GM12878 (cell line): ENCODE measurements at regions not wholly inside any gene's neighbourhood (a gene's known extent, or its start where the extent isn't known, plus 50 kb on each side); places are given as distances from the start of the nearest gene placed in this dataset.

Source experiments
- NFYA ChIP-seq: IDR thresholded peaks from 2 replicates; pipeline ENCODE4 v1.6.1; 2011; ENCODE audit warnings: low read depth, mild to moderate bottlenecking, low read length, improper control_type of control experiment, borderline replicate concordance
- PRDM15 ChIP-seq: fragments of 450-650 bp; formaldehyde crosslinking; IDR thresholded peaks from 2 replicates; pipeline ENCODE4 v1.4.0; 2020; ENCODE audit warnings: mild to moderate bottlenecking, moderate library complexity
- USF2 ChIP-seq: IDR thresholded peaks from 2 replicates; pipeline ENCODE4 v1.6.1; 2011; ENCODE audit warnings: low read depth, low read length, improper control_type of control experiment, borderline replicate concordance
- WRNIP1 ChIP-seq: IDR thresholded peaks from 2 replicates; pipeline ENCODE4 v1.6.1; 2011; ENCODE audit warnings: low read depth, low read length, improper control_type of control experiment, borderline replicate concordance
- ZBTB11 ChIP-seq: fragments of 450-650 bp; formaldehyde crosslinking; IDR thresholded peaks from 2 replicates; pipeline ENCODE4 v1.5.0; 2022; ENCODE audit warnings: mild to moderate bottlenecking, missing genetic modification characterization
- TF ChIP-seq, protein P1 (sequence below): fragments of 450-650 bp; IDR thresholded peaks from 2 replicates; pipeline ENCODE4 v1.6.1; 2018; ENCODE audit warnings: borderline replicate concordance, mild to moderate bottlenecking; ENCODE audit not compliant: partially characterized antibody
- TF ChIP-seq, protein P2 (sequence below): fragments of 450-650 bp; IDR thresholded peaks from 2 replicates; pipeline ENCODE4 v1.6.1; 2017; ENCODE audit warnings: antibody characterized with exemption, mild to moderate bottlenecking, moderate library complexity
- TF ChIP-seq, protein P3 (sequence below): fragments of 450-650 bp; IDR thresholded peaks from 2 replicates; pipeline ENCODE4 v1.6.1; 2016; ENCODE audit warnings: mild to moderate bottlenecking

DNA sequence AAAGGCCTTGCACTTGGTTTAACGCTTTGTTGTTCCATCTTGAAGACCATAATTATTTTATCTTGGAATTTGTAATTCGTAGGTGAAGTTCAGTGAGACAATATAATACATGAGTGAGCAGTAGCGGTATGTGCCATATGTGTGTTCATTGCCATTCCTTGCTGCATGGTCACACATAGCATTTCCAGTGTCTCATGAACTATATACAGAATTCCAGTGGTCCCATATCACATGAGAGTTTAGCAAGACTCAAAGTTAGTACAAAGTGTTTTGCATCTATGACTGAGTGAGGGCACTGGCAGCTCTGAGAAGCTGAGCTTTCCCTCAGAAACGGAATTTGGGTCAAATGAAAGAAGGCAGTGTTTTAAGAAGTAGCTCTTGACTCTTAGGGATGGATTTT, 359.8 kb downstream of the FOXG1 start (continued):
- TF ChIP-seq PRDM15 (CRISPR knock-in tag): no peak
- no peak for TF ChIP-seq WRNIP1
- TF ChIP-seq, protein P1, sequence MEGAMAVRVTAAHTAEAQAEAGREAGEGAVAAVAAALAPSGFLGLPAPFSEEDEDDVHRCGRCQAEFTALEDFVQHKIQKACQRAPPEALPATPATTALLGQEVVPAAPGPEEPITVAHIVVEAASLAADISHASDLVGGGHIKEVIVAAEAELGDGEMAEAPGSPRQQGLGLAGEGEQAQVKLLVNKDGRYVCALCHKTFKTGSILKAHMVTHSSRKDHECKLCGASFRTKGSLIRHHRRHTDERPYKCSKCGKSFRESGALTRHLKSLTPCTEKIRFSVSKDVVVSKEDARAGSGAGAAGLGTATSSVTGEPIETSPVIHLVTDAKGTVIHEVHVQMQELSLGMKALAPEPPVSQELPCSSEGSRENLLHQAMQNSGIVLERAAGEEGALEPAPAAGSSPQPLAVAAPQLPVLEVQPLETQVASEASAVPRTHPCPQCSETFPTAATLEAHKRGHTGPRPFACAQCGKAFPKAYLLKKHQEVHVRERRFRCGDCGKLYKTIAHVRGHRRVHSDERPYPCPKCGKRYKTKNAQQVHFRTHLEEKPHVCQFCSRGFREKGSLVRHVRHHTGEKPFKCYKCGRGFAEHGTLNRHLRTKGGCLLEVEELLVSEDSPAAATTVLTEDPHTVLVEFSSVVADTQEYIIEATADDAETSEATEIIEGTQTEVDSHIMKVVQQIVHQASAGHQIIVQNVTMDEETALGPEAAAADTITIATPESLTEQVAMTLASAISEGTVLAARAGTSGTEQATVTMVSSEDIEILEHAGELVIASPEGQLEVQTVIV: no peak
- TF ChIP-seq USF2: no peak
- TF ChIP-seq NFYA: no peak
- TF ChIP-seq, protein P2, sequence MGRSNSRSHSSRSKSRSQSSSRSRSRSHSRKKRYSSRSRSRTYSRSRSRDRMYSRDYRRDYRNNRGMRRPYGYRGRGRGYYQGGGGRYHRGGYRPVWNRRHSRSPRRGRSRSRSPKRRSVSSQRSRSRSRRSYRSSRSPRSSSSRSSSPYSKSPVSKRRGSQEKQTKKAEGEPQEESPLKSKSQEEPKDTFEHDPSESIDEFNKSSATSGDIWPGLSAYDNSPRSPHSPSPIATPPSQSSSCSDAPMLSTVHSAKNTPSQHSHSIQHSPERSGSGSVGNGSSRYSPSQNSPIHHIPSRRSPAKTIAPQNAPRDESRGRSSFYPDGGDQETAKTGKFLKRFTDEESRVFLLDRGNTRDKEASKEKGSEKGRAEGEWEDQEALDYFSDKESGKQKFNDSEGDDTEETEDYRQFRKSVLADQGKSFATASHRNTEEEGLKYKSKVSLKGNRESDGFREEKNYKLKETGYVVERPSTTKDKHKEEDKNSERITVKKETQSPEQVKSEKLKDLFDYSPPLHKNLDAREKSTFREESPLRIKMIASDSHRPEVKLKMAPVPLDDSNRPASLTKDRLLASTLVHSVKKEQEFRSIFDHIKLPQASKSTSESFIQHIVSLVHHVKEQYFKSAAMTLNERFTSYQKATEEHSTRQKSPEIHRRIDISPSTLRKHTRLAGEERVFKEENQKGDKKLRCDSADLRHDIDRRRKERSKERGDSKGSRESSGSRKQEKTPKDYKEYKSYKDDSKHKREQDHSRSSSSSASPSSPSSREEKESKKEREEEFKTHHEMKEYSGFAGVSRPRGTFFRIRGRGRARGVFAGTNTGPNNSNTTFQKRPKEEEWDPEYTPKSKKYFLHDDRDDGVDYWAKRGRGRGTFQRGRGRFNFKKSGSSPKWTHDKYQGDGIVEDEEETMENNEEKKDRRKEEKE: no peak
- no peak for TF ChIP-seq ZBTB11
- TF ChIP-seq, protein P3, sequence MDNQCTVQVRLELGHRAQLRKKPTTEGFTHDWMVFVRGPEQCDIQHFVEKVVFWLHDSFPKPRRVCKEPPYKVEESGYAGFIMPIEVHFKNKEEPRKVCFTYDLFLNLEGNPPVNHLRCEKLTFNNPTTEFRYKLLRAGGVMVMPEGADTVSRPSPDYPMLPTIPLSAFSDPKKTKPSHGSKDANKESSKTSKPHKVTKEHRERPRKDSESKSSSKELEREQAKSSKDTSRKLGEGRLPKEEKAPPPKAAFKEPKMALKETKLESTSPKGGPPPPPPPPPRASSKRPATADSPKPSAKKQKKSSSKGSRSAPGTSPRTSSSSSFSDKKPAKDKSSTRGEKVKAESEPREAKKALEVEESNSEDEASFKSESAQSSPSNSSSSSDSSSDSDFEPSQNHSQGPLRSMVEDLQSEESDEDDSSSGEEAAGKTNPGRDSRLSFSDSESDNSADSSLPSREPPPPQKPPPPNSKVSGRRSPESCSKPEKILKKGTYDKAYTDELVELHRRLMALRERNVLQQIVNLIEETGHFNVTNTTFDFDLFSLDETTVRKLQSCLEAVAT: no peak
